NCI-H748 treated with DMSO at 0.1 percent for 48 hours (cell line): ENCODE measurements at regions not wholly inside any gene's neighbourhood (a gene's known extent, or its start where the extent isn't known, plus 50 kb on each side); places are given as distances from the start of the nearest gene placed in this dataset.
"Not testable (repeated sequence)": the region's sequence is repeated elsewhere in the genome, so short reads cannot be mapped to it uniquely, and the experiment has no call there.

Experiments
- DNase-seq: peaks from one replicate; lab custom pipeline; 2025; lab: John Stamatoyannopoulos, UW

GRCh38 chr15:28789401-28790114 is 58.9 kb downstream of the GOLGA6L7 start:
- DNase-seq = peak; percentile 4

- DNase-seq = not testable (repeated sequence)
Measured at GRCh38 chr15:28788649-28789400, 59.6 kb downstream of the GOLGA6L7 start.

- DNase-seq = not testable (repeated sequence)
Measured at GRCh38 chr15:28788176-28788575, 60.3 kb downstream of the GOLGA6L7 start.

- no peak for DNase-seq
Measured at GRCh38 chr15:28786521-28786920, 61.9 kb downstream of the GOLGA6L7 start.

- DNase-seq = not testable (repeated sequence)
Measured at GRCh38 chr15:28784347-28785163, 63.9 kb downstream of the GOLGA6L7 start.

GRCh38 chr15:28783873-28784272 is 64.6 kb downstream of the GOLGA6L7 start:
- no peak for DNase-seq

DNA sequence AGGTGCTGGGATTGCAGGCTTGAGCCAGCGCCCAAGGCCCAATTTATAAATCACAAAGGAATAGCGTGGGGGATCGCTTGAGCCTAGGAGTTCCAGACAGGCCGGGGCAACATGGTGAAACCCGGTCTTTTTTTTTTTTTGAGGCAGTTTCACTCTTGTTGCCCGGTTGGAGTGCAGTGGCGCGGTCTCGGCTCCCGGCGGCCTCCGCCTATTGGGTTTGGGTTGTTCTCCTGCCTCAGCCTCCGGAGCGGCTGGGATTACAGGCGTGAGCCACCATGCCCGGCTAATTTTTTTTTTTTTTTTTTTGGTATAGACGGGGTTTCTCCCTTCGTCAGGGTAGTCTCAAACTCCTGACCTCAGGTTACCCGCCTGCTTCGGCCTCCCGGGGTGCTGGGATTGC is 65.0 kb downstream of the GOLGA6L7 start:
- DNase-seq = no peak

DNA sequence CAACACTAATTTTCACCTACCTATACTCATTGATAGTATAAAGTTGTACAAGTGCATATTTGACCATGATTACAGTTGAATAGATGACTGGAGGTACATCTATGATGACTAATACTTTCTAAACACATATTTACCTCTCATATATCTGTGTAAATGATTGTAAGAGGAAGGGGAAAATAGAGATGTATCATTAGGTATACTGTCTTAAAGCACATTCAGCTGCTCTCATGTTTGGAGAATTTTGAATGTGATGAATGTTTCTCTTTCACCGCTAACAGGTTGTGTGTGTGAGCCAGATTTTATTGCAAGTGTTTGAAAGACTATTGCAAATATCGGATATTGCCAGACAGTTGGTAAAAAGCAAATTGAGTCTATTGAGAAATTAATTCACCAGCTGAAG is 66.2 kb upstream of the GOLGA8M start:
- not testable (repeated sequence) for DNase-seq

GRCh38 chr15:28772857-28773256 is 60.6 kb upstream of the GOLGA8M start:
- DNase-seq = not testable (repeated sequence)
